SK-N-SH (cell line): ENCODE measurements at regions not wholly inside any gene's neighbourhood (a gene's known extent, or its start where the extent isn't known, plus 50 kb on each side); places are given as distances from the start of the nearest gene placed in this dataset.

Experiments
- CTCF ChIA-PET: fragments of 300-600, 350-600 bp; formaldehyde crosslinking; extraction: SDS; loops from one replicate; lab custom pipeline; 2021; lab: Yijun Ruan, JAX
- POLR2A ChIA-PET: fragments of 350-600 bp; sonication (Branson Sonifier 250); formaldehyde crosslinking; extraction: SDS; loops from one replicate; lab custom pipeline; 2020; ENCODE audit warnings: antibody characterized with exemption, inconsistent platforms; lab: Yijun Ruan, JAX
- DNase-seq: peaks from one replicate; pipeline ENCODE4 v3.0.0; 2012
- H2AFZ ChIP-seq: fragments of 200-600 bp; sonication (generic); 2 replicates; pipeline ENCODE4 v1.8.1; 2016; ENCODE audit warnings: antibody characterized with exemption, mild to moderate bottlenecking, low read depth
- H3F3A ChIP-seq: fragments of 200-600 bp; sonication (generic); replicated peaks from 2 replicates; pipeline ENCODE3; 2016; ENCODE audit warnings: antibody characterized with exemption, mild to moderate bottlenecking; ENCODE audit not compliant: insufficient read depth
- H3K27ac ChIP-seq, 2 experiments: fragments of 200-500 bp in 1 of 2; fragments of 200-600 bp in 1 of 2; sonication (Bioruptor generic) in 1 of 2; sonication (generic), shearing (Covaris generic) in 1 of 2; 2 replicates each; pipeline versions ENCODE4 v1.5.1 to v1.6.1; 2014 to 2016; ENCODE audit warnings: low read depth in 2 of 2, inconsistent platforms in 1 of 2, low read length in 1 of 2, mild to moderate bottlenecking in 1 of 2, mixed read lengths in 1 of 2
- H3K27me3 ChIP-seq: fragments of 200-600 bp; sonication (generic), shearing (Covaris generic); 2 replicates; pipeline ENCODE4 v1.6.1; 2016; ENCODE audit warnings: mixed run types; ENCODE audit not compliant: insufficient read depth
- H3K36me3 ChIP-seq, 2 experiments: fragments of 200-500 bp in 1 of 2; fragments of 200-600 bp in 1 of 2; sonication (Bioruptor generic) in 1 of 2; sonication (generic) in 1 of 2; replicated peaks in 1 of 2; 2 replicates each; pipeline versions ENCODE3 to v1.5.1; 2014 to 2016; ENCODE audit warnings: low read length in 1 of 2, mild to moderate bottlenecking in 1 of 2; ENCODE audit not compliant: insufficient read depth in 2 of 2, control insufficient read depth in 1 of 2
- H3K4me1 ChIP-seq, 2 experiments: fragments of 200-500 bp in 1 of 2; fragments of 200-600 bp in 1 of 2; sonication (Bioruptor generic) in 1 of 2; sonication (generic), shearing (Covaris generic) in 1 of 2; 2 replicates each; pipeline versions ENCODE4 v1.5.1 to v1.6.1; 2014 to 2016; ENCODE audit warnings: low read depth in 1 of 2, low read length in 1 of 2, mixed run types in 1 of 2; ENCODE audit not compliant: insufficient read depth in 2 of 2, control insufficient read depth in 1 of 2
- H3K4me2 ChIP-seq: fragments of 200-600 bp; sonication (generic), shearing (Covaris generic); 2 replicates; pipeline ENCODE4 v1.6.1; 2017; ENCODE audit warnings: mixed run types
- H3K4me3 ChIP-seq, 2 experiments: fragments of 200-500 bp in 1 of 2; fragments of 200-600 bp in 1 of 2; sonication (Bioruptor generic) in 1 of 2; sonication (generic), shearing (Covaris generic) in 1 of 2; 2 replicates each; pipeline versions ENCODE4 v1.5.1 to v1.8.1; 2014 to 2016; ENCODE audit warnings: low read depth in 2 of 2, inconsistent platforms in 1 of 2, low read length in 1 of 2, mild to moderate bottlenecking in 1 of 2, mixed read lengths in 1 of 2, moderate library complexity in 1 of 2
- H3K79me2 ChIP-seq: fragments of 200-600 bp; sonication (generic); 2 replicates; pipeline ENCODE4 v1.8.1; 2017; ENCODE audit warnings: mild to moderate bottlenecking; ENCODE audit not compliant: insufficient read depth
- H3K9ac ChIP-seq: fragments of 200-600 bp; sonication (generic); 2 replicates; pipeline ENCODE4 v1.6.1; 2017; ENCODE audit warnings: mixed run types
- H3K9me2 ChIP-seq: fragments of 200-600 bp; sonication (generic); 2 replicates; pipeline ENCODE4 v1.6.1; 2017; ENCODE audit warnings: mixed run types
- H3K9me3 ChIP-seq: fragments of 200-600 bp; sonication (generic); 2 replicates; pipeline ENCODE4 v1.6.1; 2017; ENCODE audit warnings: mixed run types, mild to moderate bottlenecking, moderate library complexity
- H4K20me1 ChIP-seq: fragments of 200-600 bp; sonication (generic); 2 replicates; pipeline ENCODE4 v1.6.1; 2017; ENCODE audit warnings: mild to moderate bottlenecking, mixed run types; ENCODE audit not compliant: insufficient read depth
- EP300 ChIP-seq, 2 experiments: IDR thresholded peaks; 2 replicates each; pipeline versions ENCODE4 v1.4.0 to v1.6.1; 2012; ENCODE audit warnings: borderline replicate concordance in 1 of 2, low read depth in 1 of 2, low read length in 1 of 2
- FOSL2 ChIP-seq: IDR thresholded peaks from 2 replicates; pipeline ENCODE4 v1.4.0; 2012; ENCODE audit warnings: low read depth, mild to moderate bottlenecking, moderate library complexity, borderline replicate concordance
- FOXJ3 ChIP-seq: sonication (generic); formaldehyde crosslinking; IDR thresholded peaks from 2 replicates; pipeline ENCODE4 v1.5.1; 2020; ENCODE audit warnings: mild to moderate bottlenecking, missing genetic modification reagents
- FOXM1 ChIP-seq: IDR thresholded peaks from 2 replicates; pipeline ENCODE4 v1.4.0; 2012; ENCODE audit warnings: low read depth, mild to moderate bottlenecking
- GATA2 ChIP-seq: sonication (generic); formaldehyde crosslinking; IDR thresholded peaks from 2 replicates; pipeline ENCODE4 v1.5.0; 2020; ENCODE audit warnings: mild to moderate bottlenecking, missing genetic modification reagents
- MEF2A ChIP-seq: IDR thresholded peaks from 2 replicates; pipeline ENCODE4 v1.4.0; 2012; ENCODE audit warnings: low read depth, borderline replicate concordance
- MXI1 ChIP-seq: IDR thresholded peaks from 2 replicates; pipeline ENCODE4 v1.6.1; 2012; ENCODE audit warnings: mild to moderate bottlenecking, low read depth, low read length, improper control_type of control experiment
- POLR2AphosphoS5 ChIP-seq: IDR thresholded peaks from 2 replicates; pipeline ENCODE4 v1.6.1; 2012; ENCODE audit warnings: low read depth, low read length
- RAD21 ChIP-seq: IDR thresholded peaks from 2 replicates; pipeline ENCODE4 v1.6.1; 2012; ENCODE audit warnings: mild to moderate bottlenecking, low read length
- RXRA ChIP-seq: IDR thresholded peaks from 2 replicates; pipeline ENCODE4 v1.4.0; 2012; ENCODE audit warnings: low read depth, mild to moderate bottlenecking, borderline replicate concordance
- SMC3 ChIP-seq: IDR thresholded peaks from 2 replicates; pipeline ENCODE4 v1.6.1; 2012; ENCODE audit warnings: low read depth, low read length, improper control_type of control experiment
- TCF12 ChIP-seq: IDR thresholded peaks from 2 replicates; pipeline ENCODE4 v1.4.0; 2012
- YY1 ChIP-seq: IDR thresholded peaks from 2 replicates; pipeline ENCODE4 v1.4.0; 2012; ENCODE audit warnings: low read depth, mild to moderate bottlenecking
- WGBS: methylation state at CpG from one replicate; pipeline ENCODE4 v1.1.6; 2017; ENCODE audit warnings: low lambda C conversion rate; 5-methylcytosine and 5-hydroxymethylcytosine counted together
- TF ChIP-seq, protein P1 (sequence below): IDR thresholded peaks from 2 replicates; pipeline ENCODE4 v1.6.1; 2012; ENCODE audit warnings: mild to moderate bottlenecking, low read depth, low read length, moderate library complexity
- TF ChIP-seq, protein P2 (sequence below): fragments of 150-350 bp; IDR thresholded peaks from 2 replicates; pipeline ENCODE4 v1.6.1; 2016; ENCODE audit warnings: mild to moderate bottlenecking, low read depth, low read length
- TF ChIP-seq, protein P3 (sequence below): fragments of 200-600 bp; sonication (generic); IDR thresholded peaks from 2 replicates; pipeline ENCODE4 v1.6.1; 2017; ENCODE audit warnings: antibody characterized with exemption, mild to moderate bottlenecking, moderate library complexity
- TF ChIP-seq, protein P4 (sequence below): IDR thresholded peaks from 2 replicates; pipeline ENCODE4; 2012
- TF ChIP-seq, protein P5 (sequence below): IDR thresholded peaks from 2 replicates; pipeline ENCODE4 v1.4.0; 2012; ENCODE audit warnings: low read depth
- TF ChIP-seq, protein P6 (sequence below): fragments of 150-350 bp; IDR thresholded peaks from 2 replicates; pipeline ENCODE4 v1.6.1; 2017; ENCODE audit warnings: antibody characterized with exemption, low read length, low read depth, borderline replicate concordance

DNA sequence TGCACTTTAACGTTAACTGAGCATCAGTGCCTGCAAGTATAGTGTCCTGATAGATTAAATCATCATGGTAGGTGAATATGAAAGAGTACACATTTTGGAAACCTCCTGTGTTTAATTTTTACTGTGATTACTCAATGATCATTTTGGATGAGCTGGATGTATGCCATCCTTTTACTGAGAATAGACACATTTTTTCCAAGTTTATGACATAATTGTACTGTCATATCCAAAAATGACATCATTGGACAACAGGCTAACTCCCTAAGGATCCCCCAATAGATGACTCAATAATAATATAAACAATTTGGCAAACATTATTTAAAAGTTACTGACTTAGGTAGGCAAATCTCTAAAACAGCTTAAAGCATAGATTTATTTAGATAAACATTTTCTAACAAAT, 410.8 kb upstream of the REG3G start (continued):
- TF ChIP-seq, protein P1, sequence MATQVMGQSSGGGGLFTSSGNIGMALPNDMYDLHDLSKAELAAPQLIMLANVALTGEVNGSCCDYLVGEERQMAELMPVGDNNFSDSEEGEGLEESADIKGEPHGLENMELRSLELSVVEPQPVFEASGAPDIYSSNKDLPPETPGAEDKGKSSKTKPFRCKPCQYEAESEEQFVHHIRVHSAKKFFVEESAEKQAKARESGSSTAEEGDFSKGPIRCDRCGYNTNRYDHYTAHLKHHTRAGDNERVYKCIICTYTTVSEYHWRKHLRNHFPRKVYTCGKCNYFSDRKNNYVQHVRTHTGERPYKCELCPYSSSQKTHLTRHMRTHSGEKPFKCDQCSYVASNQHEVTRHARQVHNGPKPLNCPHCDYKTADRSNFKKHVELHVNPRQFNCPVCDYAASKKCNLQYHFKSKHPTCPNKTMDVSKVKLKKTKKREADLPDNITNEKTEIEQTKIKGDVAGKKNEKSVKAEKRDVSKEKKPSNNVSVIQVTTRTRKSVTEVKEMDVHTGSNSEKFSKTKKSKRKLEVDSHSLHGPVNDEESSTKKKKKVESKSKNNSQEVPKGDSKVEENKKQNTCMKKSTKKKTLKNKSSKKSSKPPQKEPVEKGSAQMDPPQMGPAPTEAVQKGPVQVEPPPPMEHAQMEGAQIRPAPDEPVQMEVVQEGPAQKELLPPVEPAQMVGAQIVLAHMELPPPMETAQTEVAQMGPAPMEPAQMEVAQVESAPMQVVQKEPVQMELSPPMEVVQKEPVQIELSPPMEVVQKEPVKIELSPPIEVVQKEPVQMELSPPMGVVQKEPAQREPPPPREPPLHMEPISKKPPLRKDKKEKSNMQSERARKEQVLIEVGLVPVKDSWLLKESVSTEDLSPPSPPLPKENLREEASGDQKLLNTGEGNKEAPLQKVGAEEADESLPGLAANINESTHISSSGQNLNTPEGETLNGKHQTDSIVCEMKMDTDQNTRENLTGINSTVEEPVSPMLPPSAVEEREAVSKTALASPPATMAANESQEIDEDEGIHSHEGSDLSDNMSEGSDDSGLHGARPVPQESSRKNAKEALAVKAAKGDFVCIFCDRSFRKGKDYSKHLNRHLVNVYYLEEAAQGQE = no peak

DNA sequence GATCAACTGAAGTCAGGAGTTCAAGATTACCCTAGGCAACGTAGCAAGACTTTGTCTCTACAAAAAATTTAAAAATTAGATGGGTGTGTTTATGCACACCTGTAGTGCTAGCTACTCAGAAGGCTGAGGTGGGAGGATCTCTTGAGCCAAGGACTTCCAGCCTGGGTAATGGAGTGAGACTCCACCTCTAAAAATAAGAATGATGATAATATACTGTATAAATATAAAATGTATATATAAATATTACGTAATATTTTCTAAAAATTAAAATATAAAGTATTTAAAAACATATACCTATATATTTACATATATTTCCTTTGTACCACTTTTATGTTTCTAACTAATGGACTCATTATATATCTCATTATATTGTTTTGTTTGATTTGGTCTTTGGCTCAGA, 409.5 kb upstream of the REG3G start:
- H3K4me2 ChIP-seq = no peak overlapping the region
- H3K4me3 ChIP-seq = no peak overlapping the region
- H3K27me3 ChIP-seq = no peaks in the 10 kb centered on the region
- no peaks in the 10 kb centered on the region for H4K20me1 ChIP-seq
- no peaks in the 10 kb centered on the region for H3K4me1 ChIP-seq
- 15% methylated on average over 2 of the region's 2 CpGs for WGBS
- ChIA-PET POLR2A (no interaction called here), CTCF (no interaction called here)
- no peak overlapping the region for H3K27ac ChIP-seq
- H3K9me2 ChIP-seq = no peaks in the 10 kb centered on the region
- no peak for DNase-seq
- no peaks in the 10 kb centered on the region for H3K36me3 ChIP-seq
- no peak for TF ChIP-seq FOXM1
- no peak for TF ChIP-seq EP300 (IDR thresholded peaks at IDR 0.05; ENCODE audit: borderline replicate concordance in 1 of 2, low read depth in 1 of 2, low read length in 1 of 2)
- TF ChIP-seq POLR2AphosphoS5 = no peak
- TF ChIP-seq, protein P2, sequence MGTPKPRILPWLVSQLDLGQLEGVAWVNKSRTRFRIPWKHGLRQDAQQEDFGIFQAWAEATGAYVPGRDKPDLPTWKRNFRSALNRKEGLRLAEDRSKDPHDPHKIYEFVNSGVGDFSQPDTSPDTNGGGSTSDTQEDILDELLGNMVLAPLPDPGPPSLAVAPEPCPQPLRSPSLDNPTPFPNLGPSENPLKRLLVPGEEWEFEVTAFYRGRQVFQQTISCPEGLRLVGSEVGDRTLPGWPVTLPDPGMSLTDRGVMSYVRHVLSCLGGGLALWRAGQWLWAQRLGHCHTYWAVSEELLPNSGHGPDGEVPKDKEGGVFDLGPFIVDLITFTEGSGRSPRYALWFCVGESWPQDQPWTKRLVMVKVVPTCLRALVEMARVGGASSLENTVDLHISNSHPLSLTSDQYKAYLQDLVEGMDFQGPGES = no peak
- no peak for TF ChIP-seq FOSL2
- no peak for TF ChIP-seq SMC3
- TF ChIP-seq, protein P3, sequence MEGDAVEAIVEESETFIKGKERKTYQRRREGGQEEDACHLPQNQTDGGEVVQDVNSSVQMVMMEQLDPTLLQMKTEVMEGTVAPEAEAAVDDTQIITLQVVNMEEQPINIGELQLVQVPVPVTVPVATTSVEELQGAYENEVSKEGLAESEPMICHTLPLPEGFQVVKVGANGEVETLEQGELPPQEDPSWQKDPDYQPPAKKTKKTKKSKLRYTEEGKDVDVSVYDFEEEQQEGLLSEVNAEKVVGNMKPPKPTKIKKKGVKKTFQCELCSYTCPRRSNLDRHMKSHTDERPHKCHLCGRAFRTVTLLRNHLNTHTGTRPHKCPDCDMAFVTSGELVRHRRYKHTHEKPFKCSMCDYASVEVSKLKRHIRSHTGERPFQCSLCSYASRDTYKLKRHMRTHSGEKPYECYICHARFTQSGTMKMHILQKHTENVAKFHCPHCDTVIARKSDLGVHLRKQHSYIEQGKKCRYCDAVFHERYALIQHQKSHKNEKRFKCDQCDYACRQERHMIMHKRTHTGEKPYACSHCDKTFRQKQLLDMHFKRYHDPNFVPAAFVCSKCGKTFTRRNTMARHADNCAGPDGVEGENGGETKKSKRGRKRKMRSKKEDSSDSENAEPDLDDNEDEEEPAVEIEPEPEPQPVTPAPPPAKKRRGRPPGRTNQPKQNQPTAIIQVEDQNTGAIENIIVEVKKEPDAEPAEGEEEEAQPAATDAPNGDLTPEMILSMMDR = no peak
- TF ChIP-seq, protein P4, sequence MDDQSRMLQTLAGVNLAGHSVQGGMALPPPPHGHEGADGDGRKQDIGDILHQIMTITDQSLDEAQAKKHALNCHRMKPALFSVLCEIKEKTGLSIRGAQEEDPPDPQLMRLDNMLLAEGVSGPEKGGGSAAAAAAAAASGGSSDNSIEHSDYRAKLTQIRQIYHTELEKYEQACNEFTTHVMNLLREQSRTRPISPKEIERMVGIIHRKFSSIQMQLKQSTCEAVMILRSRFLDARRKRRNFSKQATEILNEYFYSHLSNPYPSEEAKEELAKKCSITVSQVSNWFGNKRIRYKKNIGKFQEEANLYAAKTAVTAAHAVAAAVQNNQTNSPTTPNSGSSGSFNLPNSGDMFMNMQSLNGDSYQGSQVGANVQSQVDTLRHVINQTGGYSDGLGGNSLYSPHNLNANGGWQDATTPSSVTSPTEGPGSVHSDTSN = no peak
- TF ChIP-seq, protein P1 = no peak
- TF ChIP-seq, protein P5, sequence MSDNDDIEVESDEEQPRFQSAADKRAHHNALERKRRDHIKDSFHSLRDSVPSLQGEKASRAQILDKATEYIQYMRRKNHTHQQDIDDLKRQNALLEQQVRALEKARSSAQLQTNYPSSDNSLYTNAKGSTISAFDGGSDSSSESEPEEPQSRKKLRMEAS = no peak
- TF ChIP-seq FOXJ3 (CRISPR knock-in tag) = no peak
- TF ChIP-seq MXI1 = no peak
- no peak for TF ChIP-seq RAD21
- no peak for TF ChIP-seq GATA2 (CRISPR knock-in tag)
- TF ChIP-seq YY1 = no peak
- TF ChIP-seq MEF2A = no peak
- no peak for TF ChIP-seq RXRA
- TF ChIP-seq TCF12 = no peak
- TF ChIP-seq, protein P6, sequence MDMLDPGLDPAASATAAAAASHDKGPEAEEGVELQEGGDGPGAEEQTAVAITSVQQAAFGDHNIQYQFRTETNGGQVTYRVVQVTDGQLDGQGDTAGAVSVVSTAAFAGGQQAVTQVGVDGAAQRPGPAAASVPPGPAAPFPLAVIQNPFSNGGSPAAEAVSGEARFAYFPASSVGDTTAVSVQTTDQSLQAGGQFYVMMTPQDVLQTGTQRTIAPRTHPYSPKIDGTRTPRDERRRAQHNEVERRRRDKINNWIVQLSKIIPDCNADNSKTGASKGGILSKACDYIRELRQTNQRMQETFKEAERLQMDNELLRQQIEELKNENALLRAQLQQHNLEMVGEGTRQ = no peak
- TF ChIP-seq, all 33 proteins: peak for 0
- no peaks in the 10 kb centered on the region for H3F3A ChIP-seq
- no peaks in the 10 kb centered on the region for H3K79me2 ChIP-seq
- H2AFZ ChIP-seq = no peak overlapping the region
- no peaks in the 10 kb centered on the region for H3K9me3 ChIP-seq
- no peak overlapping the region for H3K9ac ChIP-seq
